Mesenchymal stem cell (in vitro differentiated cells and primary cell): ENCODE measurements at regions not wholly inside any gene's neighbourhood (a gene's known extent, or its start where the extent isn't known, plus 50 kb on each side); places are given as distances from the start of the nearest gene placed in this dataset.

ENCODE experiments used
- DNase-seq: peaks from one replicate; pipeline ENCODE4 v3.0.0-alpha.2; 2013
- H2AFZ ChIP-seq: one replicate; pipeline ENCODE4 v1.6.1; 2013; ENCODE audit warnings: low read depth, mild to moderate bottlenecking, control low read depth, inconsistent platforms, low read length, moderate library complexity
- H2AK5ac ChIP-seq: 2 replicates; pipeline ENCODE4 v1.6.1; 2013; ENCODE audit warnings: low read length, moderate library complexity, mild to moderate bottlenecking, inconsistent platforms; ENCODE audit not compliant: severe bottlenecking
- H2BK120ac ChIP-seq: one replicate; pipeline ENCODE4 v1.6.1; 2013; ENCODE audit warnings: low read depth, mild to moderate bottlenecking, inconsistent platforms, low read length, moderate library complexity
- H2BK12ac ChIP-seq, 2 experiments: one replicate each; pipeline ENCODE4 v1.6.1; 2013; ENCODE audit warnings: inconsistent platforms in 2 of 2, low read length in 2 of 2, mild to moderate bottlenecking in 2 of 2, moderate library complexity in 2 of 2, control low read depth in 1 of 2
- H2BK15ac ChIP-seq: one replicate; pipeline ENCODE4 v1.6.1; 2013; ENCODE audit warnings: mild to moderate bottlenecking, low read depth, inconsistent platforms; ENCODE audit not compliant: poor library complexity, severe bottlenecking
- H2BK5ac ChIP-seq: 2 replicates; pipeline ENCODE4 v1.6.1; 2013; ENCODE audit warnings: low read depth, mild to moderate bottlenecking, low read length, control low read depth, inconsistent platforms; ENCODE audit not compliant: poor library complexity, severe bottlenecking
- H3K14ac ChIP-seq, 2 experiments: one replicate each; pipeline ENCODE4 v1.6.1; 2013; ENCODE audit warnings: inconsistent platforms in 2 of 2, low read length in 2 of 2, control low read depth in 1 of 2, mild to moderate bottlenecking in 1 of 2, moderate library complexity in 1 of 2
- H3K18ac ChIP-seq, 2 experiments: one replicate each; pipeline ENCODE4 v1.6.1; 2013; ENCODE audit warnings: inconsistent platforms in 2 of 2, low read length in 2 of 2, control low read depth in 1 of 2, low read depth in 1 of 2, mild to moderate bottlenecking in 1 of 2
- H3K23ac ChIP-seq, 2 experiments: one replicate each; pipeline ENCODE4 v1.6.1; 2013; ENCODE audit warnings: inconsistent platforms in 2 of 2, low read length in 2 of 2, mild to moderate bottlenecking in 2 of 2, moderate library complexity in 2 of 2, control low read depth in 1 of 2
- H3K27ac ChIP-seq: 2 replicates; pipeline ENCODE4 v1.5.1; 2013; ENCODE audit warnings: mild to moderate bottlenecking, moderate library complexity, low read length, control low read depth, inconsistent platforms; ENCODE audit not compliant: poor library complexity, severe bottlenecking
- H3K27me3 ChIP-seq, 2 experiments: 2 replicates each; pipeline versions ENCODE4 v1.6.1 to v1.7.0; 2013; ENCODE audit warnings: low read length in 2 of 2, mild to moderate bottlenecking in 2 of 2, moderate library complexity in 2 of 2, control low read depth in 1 of 2, inconsistent platforms in 1 of 2; ENCODE audit not compliant: control insufficient read depth in 1 of 2, insufficient read depth in 1 of 2
- H3K36me3 ChIP-seq, 2 experiments: 2 replicates each; pipeline versions ENCODE4 v1.6.1 to v1.7.0; 2013; ENCODE audit warnings: low read length in 2 of 2, control low read depth in 1 of 2, inconsistent platforms in 1 of 2, low read depth in 1 of 2, mild to moderate bottlenecking in 1 of 2; ENCODE audit not compliant: insufficient read depth in 2 of 2, control insufficient read depth in 1 of 2
- H3K4ac ChIP-seq, 2 experiments: one replicate each; pipeline ENCODE4 v1.6.1; 2013; ENCODE audit warnings: inconsistent platforms in 2 of 2, low read length in 2 of 2, mild to moderate bottlenecking in 2 of 2, moderate library complexity in 2 of 2, control low read depth in 1 of 2, low read depth in 1 of 2
- H3K4me1 ChIP-seq: 2 replicates; pipeline ENCODE4 v1.6.1; 2013; ENCODE audit warnings: low read depth, low read length, control low read depth; ENCODE audit not compliant: control insufficient read depth, insufficient read depth
- H3K4me2 ChIP-seq: 2 replicates; pipeline ENCODE4 v1.6.1; 2013; ENCODE audit warnings: low read length, mild to moderate bottlenecking, inconsistent platforms; ENCODE audit not compliant: poor library complexity, severe bottlenecking
- H3K4me3 ChIP-seq, 2 experiments: 2 replicates each; pipeline versions ENCODE4 v1.5.1 to v1.7.0; 2013; ENCODE audit warnings: low read length in 2 of 2, mild to moderate bottlenecking in 2 of 2, control low read depth in 1 of 2, low read depth in 1 of 2; ENCODE audit not compliant: insufficient read depth in 1 of 2
- H3K79me1 ChIP-seq: replicated peaks from 2 replicates; pipeline ENCODE4 v1.6.1; 2013; ENCODE audit warnings: mild to moderate bottlenecking, control low read depth, low read length, inconsistent platforms; ENCODE audit not compliant: poor library complexity, severe bottlenecking
- H3K9ac ChIP-seq: 2 replicates; pipeline ENCODE4 v1.7.0; 2013; ENCODE audit warnings: mild to moderate bottlenecking, low read length, moderate library complexity
- H3K9me3 ChIP-seq: 2 replicates; pipeline ENCODE4 v1.7.0; 2013; ENCODE audit warnings: mild to moderate bottlenecking, low read length; ENCODE audit not compliant: control insufficient read depth
- H4K8ac ChIP-seq: one replicate; pipeline ENCODE4 v1.6.1; 2013; ENCODE audit warnings: inconsistent platforms, mild to moderate bottlenecking, low read length, moderate library complexity
- H4K91ac ChIP-seq: one replicate; pipeline ENCODE4 v1.6.1; 2013; ENCODE audit warnings: mild to moderate bottlenecking, low read length, inconsistent platforms
- WGBS: methylation state at CpG from one replicate; pipeline ENCODE4 v1.1.7; 2013; ENCODE audit warnings: mixed read lengths; 5-methylcytosine and 5-hydroxymethylcytosine counted together

GRCh38 chr1:4407851-4408250 is 246.6 kb upstream of the AJAP1 start:
- Histone ChIP-seq H2BK5ac (no peak overlapping the region), H3K27ac (no peak overlapping the region), H3K4me1 (no peaks in the 10 kb centered on the region), H2BK120ac (no peak overlapping the region), H3K27me3 (no peaks in the 10 kb centered on the region), H3K4me3 (no peak overlapping the region), H3K23ac (no peak overlapping the region), H3K9ac (no peak overlapping the region), H3K79me1 (no peaks in the 10 kb centered on the region), H3K4ac (no peak overlapping the region), H3K4me2 (no peak overlapping the region), H2BK15ac (no peak overlapping the region), H3K36me3 (no peaks in the 10 kb centered on the region), H2AK5ac (no peak overlapping the region), H3K18ac (no peak overlapping the region), H2BK12ac (no peak overlapping the region), H4K8ac (no peak overlapping the region), H3K9me3 (peaks cover 6% of the 10 kb centered on the region), H3K14ac (no peak overlapping the region), H2AFZ (no peak overlapping the region), H4K91ac (no peak overlapping the region)
- 84% methylated on average over 14 of the region's 16 CpGs for WGBS
- DNase-seq, result no peak

- H3K23ac ChIP-seq, result no peak overlapping the region
- no peak overlapping the region for H2BK15ac ChIP-seq
- no peak overlapping the region for H2BK120ac ChIP-seq
- no peak overlapping the region for H3K27ac ChIP-seq
- no peak overlapping the region for H4K8ac ChIP-seq
- WGBS, result 77% methylated on average over 3 of the region's 4 CpGs
- H2AK5ac ChIP-seq, result no peak overlapping the region
- H3K36me3 ChIP-seq, result no peaks in the 10 kb centered on the region
- no peak overlapping the region for H3K4ac ChIP-seq
- no peak overlapping the region for H2AFZ ChIP-seq
- H3K79me1 ChIP-seq, result no peaks in the 10 kb centered on the region
- no peak overlapping the region for H3K18ac ChIP-seq
- no peak overlapping the region for H3K9ac ChIP-seq
- no peaks in the 10 kb centered on the region for H3K27me3 ChIP-seq
- no peak overlapping the region for H2BK5ac ChIP-seq
- no peak for DNase-seq
- no peak overlapping the region for H2BK12ac ChIP-seq
- H3K9me3 ChIP-seq, result peaks cover 10% of the 10 kb centered on the region
- H3K4me3 ChIP-seq, result no peak overlapping the region
- no peaks in the 10 kb centered on the region for H3K4me1 ChIP-seq
- H3K4me2 ChIP-seq, result no peak overlapping the region
- H4K91ac ChIP-seq, result no peak overlapping the region
- H3K14ac ChIP-seq, result no peak overlapping the region
These were observed 246.0 kb upstream of the AJAP1 start for GRCh38 chr1:4408380-4408779.

GRCh38 chr1:4411862-4412261 is 242.5 kb upstream of the AJAP1 start:
- Histone ChIP-seq H3K36me3 (no peaks in the 10 kb centered on the region), H3K9ac (no peak overlapping the region), H3K18ac (no peak overlapping the region), H2BK15ac (no peak overlapping the region), H3K27me3 (no peaks in the 10 kb centered on the region), H3K4me1 (no peaks in the 10 kb centered on the region), H2AFZ (no peak overlapping the region), H3K4ac (no peak overlapping the region), H3K4me3 (no peak overlapping the region), H3K4me2 (no peak overlapping the region), H4K8ac (no peak overlapping the region), H2AK5ac (no peak overlapping the region), H2BK5ac (no peak overlapping the region), H3K14ac (no peak overlapping the region), H4K91ac (no peak overlapping the region), H3K79me1 (no peaks in the 10 kb centered on the region), H3K9me3 (peaks cover 17% of the 10 kb centered on the region), H3K23ac (no peak overlapping the region), H2BK120ac (no peak overlapping the region), H3K27ac (no peak overlapping the region), H2BK12ac (no peak overlapping the region)
- no peak for DNase-seq
- WGBS, result 93% methylated on average over 15 of the region's 15 CpGs

GRCh38 chr1:4415476-4415875 is 238.9 kb upstream of the AJAP1 start:
- no peak for DNase-seq
- no peaks in the 10 kb centered on the region for H3K27me3 ChIP-seq
- WGBS, result 74% methylated on average over 4 of the region's 5 CpGs
- H2AFZ ChIP-seq, result no peak overlapping the region
- no peak overlapping the region for H3K4ac ChIP-seq
- H2BK5ac ChIP-seq, result no peak overlapping the region
- H3K9ac ChIP-seq, result no peak overlapping the region
- H3K4me2 ChIP-seq, result no peak overlapping the region
- H3K4me1 ChIP-seq, result no peaks in the 10 kb centered on the region
- no peak overlapping the region for H3K18ac ChIP-seq
- H3K79me1 ChIP-seq, result no peaks in the 10 kb centered on the region
- H3K9me3 ChIP-seq, result peaks cover 28% of the 10 kb centered on the region
- H3K14ac ChIP-seq, result no peak overlapping the region
- no peak overlapping the region for H3K23ac ChIP-seq
- no peak overlapping the region for H2BK120ac ChIP-seq
- H3K4me3 ChIP-seq, result no peak overlapping the region
- H2BK15ac ChIP-seq, result no peak overlapping the region
- no peak overlapping the region for H2AK5ac ChIP-seq
- H4K8ac ChIP-seq, result no peak overlapping the region
- no peak overlapping the region for H2BK12ac ChIP-seq
- no peak overlapping the region for H4K91ac ChIP-seq
- no peaks in the 10 kb centered on the region for H3K36me3 ChIP-seq
- no peak overlapping the region for H3K27ac ChIP-seq
